GM23248 (cell line): ENCODE measurements at regions not wholly inside any gene's neighbourhood (a gene's known extent, or its start where the extent isn't known, plus 50 kb on each side); places are given as distances from the start of the nearest gene placed in this dataset.

Experiments used
- EZH2 ChIP-seq: fragments of 200-600 bp; sonication (generic); IDR thresholded peaks from 2 replicates; pipeline ENCODE4 v1.6.1; 2018; ENCODE audit warnings: antibody characterized with exemption, mild to moderate bottlenecking; ENCODE audit not compliant: insufficient read depth, poor library complexity, severe bottlenecking
- EZH2phosphoT487 ChIP-seq: fragments of 200-600 bp; sonication (generic); IDR thresholded peaks from 2 replicates; pipeline ENCODE4 v1.6.1; 2018; ENCODE audit warnings: antibody characterized with exemption, moderate library complexity, mild to moderate bottlenecking, low read depth; ENCODE audit not compliant: insufficient read depth

DNA sequence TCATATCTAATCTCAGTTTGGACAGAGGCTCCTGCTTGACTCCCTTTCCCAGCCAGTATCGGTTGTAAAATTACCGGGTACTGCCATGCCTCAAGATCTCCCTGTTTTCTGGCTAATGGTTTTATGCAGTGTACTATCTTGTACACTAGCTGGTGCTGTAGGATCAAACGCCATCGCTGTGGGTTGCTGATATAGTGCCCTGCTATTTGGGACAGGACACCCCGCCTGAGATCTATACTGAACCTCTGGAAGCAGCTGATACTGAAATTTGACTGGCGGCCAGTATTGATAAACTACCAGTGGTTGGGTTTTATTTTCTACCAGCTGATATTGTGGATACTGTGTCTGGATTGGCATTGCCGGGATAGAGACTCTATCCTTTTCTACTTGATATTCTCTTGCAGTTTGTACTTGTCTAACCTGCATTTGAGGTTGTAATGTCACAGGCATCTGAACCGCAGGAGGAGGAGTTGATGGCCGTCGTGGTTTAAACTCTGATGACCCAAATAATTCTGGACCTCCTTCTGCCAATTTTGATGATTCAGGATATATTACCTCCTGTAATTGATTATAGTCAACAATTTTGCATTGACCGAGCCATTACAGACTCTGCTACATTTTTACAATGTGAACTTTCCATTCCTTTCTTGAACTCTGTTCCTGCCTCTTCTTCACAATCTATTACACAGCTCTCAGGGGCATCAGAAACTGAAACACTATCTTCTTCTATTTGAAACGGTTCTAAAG, 112.5 kb upstream of the LARP1 start:
- TF ChIP-seq EZH2 (no peak), EZH2phosphoT487 (no peak)
